GM18909 (cell line): ENCODE measurements at regions not wholly inside any gene's neighbourhood (a gene's known extent, or its start where the extent isn't known, plus 50 kb on each side); places are given as distances from the start of the nearest gene placed in this dataset.

Experiments used
- ATAC-seq: cut with Tn5 transposase; IDR thresholded peaks from one replicate; pipeline ENCODE4 v1.9.1; 2021; ENCODE audit warnings: mild to moderate bottlenecking; ENCODE audit not compliant: unreplicated experiment, poor library complexity

- ATAC-seq: no peak
These were observed 930.3 kb downstream of the NTRK3 start for GRCh38 chr15:87326269-87326668.

- no peak for ATAC-seq
These were observed 933.7 kb downstream of the NTRK3 start for GRCh38 chr15:87322870-87323269.

GRCh38 chr15:87322265-87322664 lies 934.3 kb downstream of the NTRK3 start:
- no peak for ATAC-seq

- no peak for ATAC-seq
These were observed 938.6 kb downstream of the NTRK3 start for GRCh38 chr15:87317900-87318299.

GRCh38 chr15:87312221-87312620 lies 944.3 kb downstream of the NTRK3 start:
- no peak for ATAC-seq

GRCh38 chr15:87300146-87300545 lies 956.4 kb downstream of the NTRK3 start:
- no peak for ATAC-seq

- ATAC-seq: no peak
These were observed 961.7 kb downstream of the NTRK3 start for GRCh38 chr15:87294854-87295253.

- no peak for ATAC-seq
These were observed 963.5 kb downstream of the NTRK3 start for GRCh38 chr15:87293031-87293430.

GRCh38 chr15:87287156-87287555 lies 969.4 kb downstream of the NTRK3 start:
- no peak for ATAC-seq

GRCh38 chr15:87269566-87269965 lies 987.0 kb downstream of the NTRK3 start:
- no peak for ATAC-seq

GRCh38 chr15:87268675-87269074 lies 987.9 kb downstream of the NTRK3 start:
- ATAC-seq: no peak

GRCh38 chr15:87267798-87268197 lies 988.7 kb downstream of the NTRK3 start:
- ATAC-seq: no peak

GRCh38 chr15:87263871-87264270 lies 992.7 kb downstream of the NTRK3 start:
- no peak for ATAC-seq

GRCh38 chr15:87263296-87263695 lies 993.2 kb downstream of the NTRK3 start:
- ATAC-seq: no peak

GRCh38 chr15:87245592-87245991 lies 1010.9 kb downstream of the NTRK3 start:
- no peak for ATAC-seq

GRCh38 chr15:87243474-87243873 lies 1013.1 kb downstream of the NTRK3 start:
- ATAC-seq: no peak

- ATAC-seq: no peak
These were observed 1016.8 kb downstream of the NTRK3 start for GRCh38 chr15:87239582-87240230.

GRCh38 chr15:87238451-87239068 lies 1018.0 kb downstream of the NTRK3 start:
- no peak for ATAC-seq

GRCh38 chr15:87228460-87228859 lies 1028.1 kb downstream of the NTRK3 start:
- no peak for ATAC-seq

- ATAC-seq: no peak
These were observed 1028.7 kb downstream of the NTRK3 start for GRCh38 chr15:87227846-87228245.

GRCh38 chr15:87225436-87225835 lies 1031.1 kb downstream of the NTRK3 start:
- ATAC-seq: no peak

- ATAC-seq: no peak
These were observed 1032.1 kb downstream of the NTRK3 start for GRCh38 chr15:87224404-87224803.
